ENCODE measurements at regions not wholly inside any gene's neighbourhood (a gene's known extent, or its start where the extent isn't known, plus 50 kb on each side); places are given as distances from the start of the nearest gene placed in this dataset.
"Not testable (repeated sequence)": the region's sequence is repeated elsewhere in the genome, so short reads cannot be mapped to it uniquely, and the experiment has no call there.

DNA sequence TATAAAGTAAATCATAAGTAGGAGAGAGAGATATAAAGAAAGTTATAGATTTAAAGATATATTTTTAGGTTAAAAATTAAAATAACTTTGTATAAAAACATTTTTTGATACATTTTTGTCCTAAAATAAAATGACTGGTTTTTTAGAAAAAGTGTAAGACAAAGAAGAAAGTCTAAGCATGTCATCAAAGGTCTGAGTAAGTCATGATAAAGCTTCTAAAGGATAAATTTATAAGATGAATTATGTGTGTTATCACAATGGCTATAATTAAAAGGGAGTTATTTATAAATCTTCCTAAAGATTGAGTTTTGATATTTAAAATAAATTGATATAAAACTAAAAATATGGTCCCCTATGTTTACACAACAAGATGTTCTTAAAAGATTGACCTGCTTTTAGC lies 370.9 kb downstream of the PTPRU start:
- peaks cover 0 to 16% (median 8%) of the 10 kb centered on the region in 7 donors for H3K27me3 ChIP-seq
- H3K36me3 ChIP-seq: no peaks in the 10 kb centered on the region
- TF ChIP-seq CTCF (IDR thresholded peaks at IDR 0.05): no peak
- H3K27ac ChIP-seq: no peak overlapping the region
- no peak overlapping the region for H3K4me3 ChIP-seq
- no peaks in the 10 kb centered on the region for H3K4me1 ChIP-seq
- DNase-seq (no peak), ATAC-seq (no peak)
- intact Hi-C loops (cut with DNase I): no loop called here
- peaks cover 0 to 19% (median 0%) of the 10 kb centered on the region in 11 donors for H3K9me3 ChIP-seq

- DNase-seq; H3K4me3 ChIP-seq; ATAC-seq; H3K4me1 ChIP-seq; H3K27ac ChIP-seq; H3K36me3 ChIP-seq; intact Hi-C loops (cut with DNase I): not testable (repeated sequence)
- H3K9me3 ChIP-seq: peaks cover 0 to 19% (median 0%) of the 10 kb centered on the region in 11 donors
- WGBS, 2 donors: 88 to 89% methylated on average over 7 of the region's 7 CpGs
- H3K27me3 ChIP-seq: peaks cover 0 to 16% (median 3%) of the 10 kb centered on the region in 7 donors
Measured at GRCh38 chr1:29604796-29605195, 368.5 kb downstream of the PTPRU start.

DNA sequence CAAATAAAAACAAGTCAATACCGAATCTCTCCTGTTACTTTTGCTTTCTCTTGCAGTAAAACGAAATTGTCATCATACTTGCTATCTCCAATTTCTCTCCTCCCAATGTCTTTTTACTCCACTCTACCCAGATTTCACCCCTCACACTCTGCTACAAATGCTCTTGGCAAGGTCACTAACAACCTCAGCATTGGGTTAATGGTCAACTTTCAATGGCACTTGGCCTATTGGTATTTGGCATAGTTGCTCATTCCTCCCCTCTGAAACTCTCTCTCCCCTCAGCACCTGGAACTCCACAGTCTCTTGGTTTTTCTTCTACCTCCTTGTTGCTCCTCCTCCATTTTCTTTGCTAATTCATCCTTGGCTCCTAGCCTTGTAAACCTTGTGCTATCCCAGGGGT lies 367.3 kb downstream of the PTPRU start:
- ATAC-seq (no peak), DNase-seq (no peak)
- intact Hi-C loops (cut with DNase I): no loop called here
- peaks cover 0 to 19% (median 0%) of the 10 kb centered on the region in 11 donors for H3K9me3 ChIP-seq
- TF ChIP-seq CTCF (IDR thresholded peaks at IDR 0.05): no peak
- 78 to 79% methylated on average over 2 of the region's 2 CpGs for WGBS, 2 donors
- H3K27ac ChIP-seq: no peak overlapping the region
- peaks cover 0 to 20% (median 6%) of the 10 kb centered on the region in 7 donors for H3K27me3 ChIP-seq
- no peaks in the 10 kb centered on the region for H3K36me3 ChIP-seq
- H3K4me1 ChIP-seq: no peaks in the 10 kb centered on the region
- no peak overlapping the region for H3K4me3 ChIP-seq

DNA sequence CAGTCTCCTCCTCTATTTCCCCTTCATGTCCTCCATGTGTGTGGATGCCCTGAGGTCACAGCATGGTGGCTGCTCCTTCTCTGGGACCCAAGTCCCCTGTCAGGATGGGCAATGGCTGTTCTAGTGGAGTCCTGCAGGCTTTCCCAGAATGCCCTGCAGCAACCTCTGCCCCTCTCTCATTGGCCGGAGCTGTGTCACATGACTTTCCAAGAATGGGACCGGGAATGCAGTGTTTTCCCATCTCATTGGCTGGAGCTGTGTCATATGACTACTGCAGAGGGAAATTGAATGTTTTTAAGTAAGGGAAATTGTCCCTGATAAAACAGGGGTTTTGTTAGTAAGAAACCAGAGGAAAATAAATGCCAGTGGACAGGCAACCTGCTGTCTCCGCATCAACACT lies 365.9 kb downstream of the PTPRU start:
- intact Hi-C loops (cut with DNase I): no loop called here
- H3K36me3 ChIP-seq: no peaks in the 10 kb centered on the region
- ATAC-seq: no peak
- H3K4me1 ChIP-seq: no peaks in the 10 kb centered on the region
- TF ChIP-seq CTCF (IDR thresholded peaks at IDR 0.05): no peak
- DNase-seq: no peak
- H3K27me3 ChIP-seq: peaks cover 0 to 23% (median 6%) of the 10 kb centered on the region in 7 donors
- peaks cover 0 to 5% (median 0%) of the 10 kb centered on the region in 11 donors for H3K9me3 ChIP-seq
- no peak overlapping the region for H3K27ac ChIP-seq
- H3K4me3 ChIP-seq: no peak overlapping the region
- WGBS, 2 donors: 86 to 88% methylated on average over 3 of the region's 3 CpGs

DNA sequence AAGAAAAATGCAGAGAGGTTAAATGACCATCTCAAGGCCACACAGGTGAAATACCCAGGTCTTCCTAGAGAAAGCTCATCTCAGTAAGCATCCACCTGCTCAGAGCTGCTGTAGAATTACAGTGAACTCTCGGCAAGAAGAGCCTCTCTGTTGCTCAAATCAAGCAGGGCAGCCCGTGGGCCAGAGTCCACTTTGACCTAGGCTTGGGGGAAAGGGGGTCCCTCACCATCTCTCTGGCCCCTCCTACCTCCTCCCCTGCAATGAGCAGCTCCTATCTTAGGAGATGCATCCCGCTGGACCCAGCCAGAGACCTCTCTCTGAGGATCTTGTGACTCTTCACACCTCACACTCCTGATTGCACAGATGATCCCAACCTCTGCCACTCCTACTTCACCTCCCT lies 364.7 kb downstream of the PTPRU start:
- Histone ChIP-seq H3K4me3 (no peak overlapping the region), H3K4me1 (no peaks in the 10 kb centered on the region), H3K27ac (no peak overlapping the region), H3K27me3 (peaks cover 0 to 24% (median 6%) of the 10 kb centered on the region in 7 donors), H3K9me3 (no peaks in the 10 kb centered on the region), H3K36me3 (no peaks in the 10 kb centered on the region)
- TF ChIP-seq CTCF (IDR thresholded peaks at IDR 0.05): no peak
- no peak for DNase-seq
- 58 to 61% methylated on average over 3 of the region's 3 CpGs for WGBS, 2 donors
- no peak for ATAC-seq
- intact Hi-C loops (cut with DNase I): no loop called here

All from heart right ventricle (tissue), 16 donors.